T-helper 2 cell treated with Interferon-gamma antibody and Interleukin-4, amounts not matched to agents 100 ng/mL and 5 ng/mL, for 36 hours (primary cell): ENCODE measurements at regions not wholly inside any gene's neighbourhood (a gene's known extent, or its start where the extent isn't known, plus 50 kb on each side); places are given as distances from the start of the nearest gene placed in this dataset.

Experiments used
- intact Hi-C: fragments of 100-400 bp; cut with micrococcal nuclease; formaldehyde crosslinking; loops from one replicate; pipeline ENCODE4 v1.15.1; 2023

DNA sequence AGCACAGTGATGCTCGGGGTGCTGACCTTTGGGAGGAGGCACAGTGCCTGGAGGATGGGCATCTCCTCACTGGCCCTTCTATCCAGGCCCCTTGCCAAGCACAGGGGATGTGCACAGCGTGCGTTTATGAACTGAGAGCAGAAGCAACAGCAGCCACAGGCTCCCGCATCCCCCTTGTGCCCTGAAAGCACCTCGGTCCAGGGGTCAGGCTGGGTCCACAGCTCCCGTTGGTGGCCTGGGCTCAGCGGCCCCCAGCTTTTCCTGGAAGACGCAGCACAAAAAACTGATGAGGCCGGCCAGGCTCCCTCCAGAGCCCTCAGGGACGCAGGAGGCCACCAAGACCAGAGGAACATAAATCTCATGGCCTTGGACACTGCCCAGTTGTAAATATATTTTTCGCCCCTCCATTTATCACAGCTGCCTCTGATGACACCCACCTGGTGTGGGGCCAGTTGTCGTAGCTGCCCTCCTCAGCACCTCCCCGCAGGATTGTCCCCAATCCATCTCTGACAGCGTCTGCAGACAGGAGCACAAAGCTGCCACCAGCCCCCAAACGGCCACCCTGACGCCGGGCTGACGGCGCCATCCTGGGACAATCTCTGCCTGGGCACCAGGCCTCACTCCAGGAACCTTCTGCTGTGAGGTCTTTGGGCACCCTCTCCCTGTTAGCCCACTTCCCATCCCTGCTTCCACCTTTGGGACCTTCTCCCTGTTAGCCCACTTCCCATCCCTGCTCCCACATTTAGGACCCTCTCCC lies 203.1 kb downstream of the BRD1 start:
- intact Hi-C loops, result no loop called here

DNA sequence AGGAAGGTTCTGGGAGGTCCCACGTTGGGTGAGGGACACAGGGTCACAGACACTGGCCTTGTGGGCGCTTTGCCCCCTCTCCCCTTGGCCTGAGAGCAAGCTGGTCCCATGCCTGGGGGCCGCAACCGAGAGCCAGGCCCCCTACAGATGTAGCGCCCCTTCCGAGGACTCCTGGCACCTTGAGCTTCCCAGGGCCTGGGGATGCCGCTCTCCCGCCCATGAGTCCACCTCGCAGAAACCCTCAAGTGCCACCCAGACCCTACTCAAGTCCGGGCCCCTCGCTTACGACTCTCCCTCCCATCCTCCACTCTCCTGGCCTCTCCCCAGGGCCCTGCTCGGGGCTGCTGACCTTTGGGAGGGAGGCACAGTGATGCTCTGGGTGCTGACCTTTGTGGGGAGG lies 204.0 kb downstream of the BRD1 start:
- intact Hi-C loops, result no loop called here

DNA sequence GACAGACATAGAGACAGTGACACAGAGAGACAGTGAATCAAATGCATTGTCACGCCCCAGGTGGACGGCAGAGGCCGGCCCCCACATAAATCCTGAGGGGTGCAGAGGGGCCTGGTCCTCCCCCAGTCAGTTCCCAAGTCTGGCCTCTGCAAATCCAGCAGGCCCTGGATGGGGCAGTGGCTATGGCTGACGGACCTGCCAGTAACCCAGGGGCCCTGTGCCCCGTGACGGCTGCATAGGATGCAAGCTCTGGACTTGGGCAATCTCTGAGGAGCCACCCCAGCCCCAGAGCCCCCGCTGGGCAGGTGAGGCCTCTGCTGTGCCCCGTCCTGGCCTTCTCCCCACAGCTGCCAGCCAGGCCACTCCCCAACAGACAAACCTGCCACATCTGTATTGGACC lies 204.5 kb downstream of the BRD1 start:
- intact Hi-C loops, result no loop called here

DNA sequence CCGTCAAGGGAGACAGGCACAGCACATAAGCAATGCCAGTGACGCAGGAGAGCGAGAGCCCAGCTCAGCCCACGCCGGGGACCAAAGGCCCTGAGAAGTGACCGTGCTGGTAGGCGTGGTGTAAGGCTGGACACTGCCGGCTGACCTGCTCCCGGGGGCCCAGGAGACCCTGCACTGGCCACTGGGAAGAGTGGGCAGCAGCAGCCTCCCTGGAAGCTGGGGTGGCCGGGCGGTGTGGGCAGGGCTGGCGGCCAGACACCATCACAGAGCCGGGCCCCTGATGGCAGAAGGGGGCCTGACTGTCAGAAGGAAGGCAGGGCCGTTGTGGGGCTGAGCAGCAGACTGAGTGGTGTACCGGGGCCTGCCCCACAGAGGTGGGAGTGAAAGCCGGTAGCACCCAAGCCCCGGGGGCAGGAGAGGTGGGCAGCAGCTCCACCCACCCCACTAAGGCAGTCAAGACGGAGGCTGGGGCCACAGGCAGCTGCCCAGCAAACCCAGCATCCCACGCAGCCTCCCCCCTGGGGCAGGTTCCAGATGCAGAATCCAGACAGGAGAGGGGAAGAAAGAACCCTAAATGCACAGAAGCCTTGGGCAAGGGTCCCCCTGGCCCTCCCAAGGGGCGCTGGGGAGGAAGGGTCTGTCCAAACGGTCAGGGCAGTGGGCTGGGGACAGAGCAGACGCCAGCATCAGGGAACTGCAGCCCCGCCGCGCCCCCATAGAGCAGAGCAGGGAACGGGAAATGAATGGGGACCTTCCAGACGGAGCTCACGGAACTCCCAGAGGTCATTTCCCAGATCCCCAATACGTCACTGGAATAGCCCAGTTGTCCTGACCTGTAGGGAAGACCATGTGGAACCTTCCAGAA lies 205.2 kb downstream of the BRD1 start:
- intact Hi-C loops, result no loop called here

DNA sequence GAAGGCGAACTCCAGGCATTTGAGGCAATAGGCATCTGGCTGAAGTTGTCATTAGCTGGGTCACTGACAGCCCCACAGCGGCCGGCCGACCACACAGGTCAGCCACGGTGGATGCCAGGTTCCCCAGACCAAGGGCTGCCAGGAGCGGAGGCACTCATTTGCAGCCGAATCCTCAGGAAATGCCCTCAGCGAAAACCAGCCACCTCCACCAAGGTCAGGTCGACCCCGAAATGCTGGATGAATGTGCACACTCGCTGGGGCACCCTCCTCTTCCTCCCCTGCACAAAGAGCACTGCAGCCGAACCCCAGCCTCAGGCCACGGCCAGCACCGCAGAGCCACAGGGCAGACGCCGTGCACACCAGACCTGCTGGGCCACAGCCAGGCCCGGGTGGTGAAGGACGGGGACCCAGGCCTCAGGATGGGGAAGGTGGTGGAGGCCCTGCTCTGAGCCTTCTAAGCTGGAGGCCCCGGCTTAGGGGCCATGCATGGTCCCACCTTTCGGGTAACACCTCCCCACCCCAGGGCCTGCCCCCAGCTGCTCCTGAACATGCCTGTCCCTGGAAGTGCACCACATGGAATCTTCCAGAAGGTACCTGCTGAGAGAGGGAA lies 206.0 kb downstream of the BRD1 start:
- intact Hi-C loops, result no loop called here

DNA sequence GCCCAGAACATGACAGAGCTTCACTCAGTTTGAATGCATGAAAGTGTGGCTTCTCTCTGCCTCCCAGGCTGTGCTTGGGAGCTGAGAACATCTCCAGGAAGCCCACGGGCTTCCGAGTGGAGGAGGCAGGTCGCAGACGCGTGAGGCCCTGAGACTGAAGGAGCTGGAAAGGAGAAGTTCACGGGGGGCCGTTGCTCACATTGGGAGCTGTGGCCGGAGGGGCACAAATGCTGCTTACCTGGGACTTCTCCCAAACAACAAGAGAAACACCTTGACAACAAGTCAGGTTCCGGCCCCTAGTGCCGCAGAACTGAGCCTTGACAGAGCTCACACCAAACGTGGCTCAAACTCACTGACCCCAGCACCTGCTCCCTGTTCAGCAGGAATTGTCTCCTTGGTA lies 207.0 kb downstream of the BRD1 start:
- intact Hi-C loops, result no loop called here

DNA sequence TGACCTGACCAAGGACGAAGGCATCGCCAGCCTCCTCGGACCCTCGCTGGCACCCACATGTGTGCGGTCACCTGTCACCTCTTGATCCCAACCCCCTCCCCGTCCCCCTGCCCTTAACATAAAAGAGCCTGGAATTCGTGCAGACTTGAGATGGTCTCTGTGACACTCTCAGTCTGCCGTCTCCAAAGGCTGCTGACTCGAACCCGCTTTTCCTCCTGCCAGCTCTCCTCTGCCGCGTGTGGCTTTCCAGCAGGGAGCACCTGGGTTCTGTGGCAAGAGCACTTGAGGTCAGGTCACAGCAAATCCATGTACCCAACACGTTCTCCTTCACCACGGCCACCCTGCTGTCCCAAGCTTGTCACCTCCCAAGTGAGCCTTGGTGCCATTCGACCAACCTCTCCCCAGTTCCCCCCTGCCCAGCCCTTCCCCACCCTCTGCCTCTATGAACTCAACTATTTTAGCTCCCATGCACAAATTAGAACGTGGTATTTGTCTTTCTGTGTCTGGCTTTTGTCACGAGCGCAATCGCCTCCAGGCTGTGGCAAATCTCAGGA lies 207.6 kb downstream of the BRD1 start:
- intact Hi-C loops, result no loop called here

DNA sequence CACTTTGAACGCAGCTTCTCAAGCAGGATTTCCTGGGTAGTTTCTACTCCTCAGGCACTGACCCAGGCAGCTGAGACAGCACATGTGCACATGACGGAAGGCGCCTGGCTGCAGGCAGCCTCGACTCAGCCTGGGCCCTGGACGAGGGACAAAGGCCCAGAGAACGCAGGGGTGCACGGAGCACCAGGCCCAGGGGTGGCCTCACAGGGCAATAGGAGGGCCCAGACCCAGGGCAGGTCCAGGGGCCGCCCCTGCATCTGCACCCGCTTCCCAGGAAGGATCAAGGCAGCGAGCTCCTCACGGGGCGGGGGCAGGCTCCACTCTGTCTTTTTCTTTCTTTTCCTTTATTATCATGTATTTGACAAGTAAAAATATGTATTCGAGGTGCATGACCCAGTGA lies 208.4 kb downstream of the BRD1 start:
- intact Hi-C loops, result no loop called here

DNA sequence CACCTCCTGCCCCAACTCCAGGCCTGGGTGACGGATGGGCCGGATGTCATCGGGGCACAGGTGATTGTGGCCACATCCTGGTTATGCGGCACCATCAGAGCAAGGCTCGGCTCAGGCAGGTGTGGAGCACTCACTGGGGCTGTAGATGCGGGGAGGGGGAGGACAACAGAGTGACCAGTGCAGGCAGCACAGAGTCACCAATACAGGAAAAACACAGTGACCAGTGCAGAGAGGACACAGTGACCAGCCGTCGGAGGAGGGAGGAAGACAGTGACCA lies 209.1 kb downstream of the BRD1 start:
- intact Hi-C loops, result no loop called here

DNA sequence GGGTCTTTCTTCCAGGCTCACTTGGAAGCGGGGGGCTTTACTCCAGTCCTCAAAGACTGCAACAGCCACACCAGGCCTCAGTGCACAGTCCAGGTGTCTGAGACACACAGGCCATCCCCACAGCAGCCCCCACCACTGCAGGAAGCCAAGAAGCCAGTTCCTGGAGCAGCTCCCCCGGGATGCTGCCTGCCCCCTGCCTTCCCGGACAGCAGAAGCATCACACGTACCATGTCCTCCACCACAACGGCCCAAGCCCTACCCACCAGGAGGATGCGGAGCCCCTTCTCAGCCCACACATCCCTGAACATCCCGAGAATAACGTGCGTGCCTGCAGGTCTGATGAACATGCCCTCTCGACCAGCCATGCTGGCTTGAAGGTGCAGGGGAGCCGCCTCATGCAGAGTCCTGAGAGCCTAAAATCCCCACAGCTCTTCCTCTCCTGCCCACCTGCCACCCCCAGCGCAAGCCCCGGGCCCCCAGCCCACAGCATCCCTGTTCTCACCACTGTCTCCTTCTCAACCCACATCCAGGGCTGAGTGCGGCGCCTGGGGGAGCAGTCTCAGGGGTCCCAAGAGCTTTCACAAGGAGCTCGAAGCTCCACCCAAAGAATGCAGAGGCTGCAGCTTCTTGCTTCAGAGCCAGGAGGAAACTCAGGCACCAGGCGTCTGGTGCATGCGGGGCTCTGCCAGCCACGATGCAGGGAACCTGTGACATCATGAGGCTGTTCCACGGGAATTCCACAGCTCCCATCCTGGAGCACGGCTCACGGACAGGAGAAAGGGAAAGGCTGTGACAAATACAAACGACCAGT lies 209.6 kb downstream of the BRD1 start:
- intact Hi-C loops, result no loop called here

DNA sequence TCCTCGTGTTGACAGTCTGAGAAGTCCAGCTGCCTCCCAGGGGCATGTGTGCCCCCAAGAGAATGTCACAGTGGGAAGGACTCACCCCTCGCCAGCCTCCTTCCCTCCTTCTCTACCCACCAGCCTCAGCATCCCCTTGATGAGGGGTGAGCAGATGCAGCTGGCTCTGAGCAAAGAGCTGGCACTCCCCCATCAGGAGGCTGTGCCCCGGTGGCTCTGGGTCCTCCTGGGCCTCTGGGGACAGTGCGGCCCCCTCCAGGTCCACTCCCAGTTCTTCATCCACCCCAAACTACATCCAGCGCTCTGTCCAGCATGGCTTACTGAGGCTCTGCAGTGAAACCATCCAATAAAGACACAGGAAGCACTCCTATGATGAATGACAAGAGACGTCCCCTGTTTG lies 210.4 kb downstream of the BRD1 start:
- intact Hi-C loops, result no loop called here

DNA sequence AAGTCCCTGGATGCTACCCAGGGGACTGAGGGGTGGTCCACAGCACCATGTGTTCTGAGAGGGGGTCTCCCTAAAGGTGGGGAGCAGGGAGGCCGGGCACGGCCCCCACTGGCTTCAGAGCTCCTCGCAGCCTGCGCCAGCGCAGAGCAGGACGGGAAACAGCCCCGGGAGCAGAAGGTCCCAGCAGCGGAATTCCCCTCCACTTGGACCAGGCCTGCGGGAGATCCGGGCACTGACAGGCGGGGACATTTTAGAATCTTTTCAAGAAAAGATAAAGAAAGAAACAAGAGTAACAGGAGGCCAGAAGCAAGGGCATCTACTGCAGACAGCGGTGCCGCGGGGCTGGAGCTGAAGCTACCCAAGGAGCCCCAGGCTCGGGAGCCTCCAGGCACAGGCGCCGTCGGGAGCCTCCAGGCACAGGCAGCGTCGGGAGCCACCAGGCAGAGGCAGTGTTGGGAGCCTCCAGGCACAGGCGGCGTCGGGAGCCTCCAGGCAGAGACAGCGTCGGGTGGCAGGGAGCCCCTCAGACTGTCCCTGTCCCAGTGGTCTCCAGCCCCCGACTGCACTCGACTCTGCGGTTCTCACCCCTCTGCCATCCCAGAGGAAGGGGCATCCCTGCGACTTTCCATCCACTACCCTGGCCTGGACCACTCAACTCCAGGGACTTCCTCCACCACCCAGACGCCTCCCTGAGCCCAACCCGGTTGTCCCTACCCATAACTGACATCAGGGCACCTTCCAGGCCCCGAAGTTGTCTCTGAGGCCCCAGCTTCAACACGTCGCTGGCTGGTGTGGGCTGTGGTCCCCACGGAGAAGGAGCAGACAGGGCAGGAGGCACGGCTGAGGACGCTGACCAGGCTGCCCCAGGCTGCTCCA lies 211.1 kb downstream of the BRD1 start:
- intact Hi-C loops, result no loop called here

DNA sequence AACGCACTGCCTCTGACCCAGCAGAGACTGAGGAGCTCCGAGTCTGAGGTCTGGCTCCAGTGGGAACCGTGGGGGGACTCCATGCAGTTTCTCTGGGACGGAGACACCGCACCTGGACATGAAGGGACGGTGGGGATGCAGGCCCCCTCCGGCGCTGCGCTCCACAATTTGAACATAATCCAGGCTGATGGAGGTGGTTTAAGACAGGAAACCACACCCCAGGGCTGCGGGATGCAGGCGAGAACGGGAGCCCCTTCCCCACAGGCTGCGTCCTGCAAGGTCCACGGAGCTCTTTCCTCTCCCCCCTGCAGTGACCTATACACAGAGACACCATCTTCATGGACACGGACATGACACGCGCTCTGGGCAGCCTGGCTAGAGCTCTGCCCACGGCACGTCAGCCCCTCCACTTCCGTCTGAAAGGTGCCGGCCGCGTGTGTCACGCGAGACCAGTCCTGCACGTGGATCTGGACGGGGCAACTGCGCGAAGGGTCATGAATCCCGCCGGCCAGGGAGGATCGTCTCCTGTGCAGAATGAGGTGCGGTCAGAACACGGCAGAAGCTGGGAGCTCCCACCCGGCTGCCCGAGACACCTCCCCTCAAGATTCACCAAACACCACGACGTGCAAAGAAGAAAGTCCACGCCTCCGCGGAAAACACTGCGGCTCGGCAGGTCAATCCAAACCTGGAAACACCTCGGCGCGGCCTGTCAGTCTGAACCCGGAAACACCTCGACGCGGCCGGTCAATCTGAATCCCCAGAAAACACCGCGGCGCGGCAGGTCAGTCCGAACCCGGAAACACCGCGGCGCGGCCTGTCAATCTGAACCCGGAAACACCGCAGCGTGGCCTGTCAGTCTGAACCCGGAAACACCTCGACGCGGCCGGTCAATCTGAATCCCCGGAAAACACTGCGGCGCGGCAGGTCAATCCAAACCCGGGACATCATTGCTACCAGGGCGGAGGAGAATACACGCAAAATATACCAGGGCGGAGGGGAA lies 212.4 kb downstream of the BRD1 start:
- intact Hi-C loops, result no loop called here

DNA sequence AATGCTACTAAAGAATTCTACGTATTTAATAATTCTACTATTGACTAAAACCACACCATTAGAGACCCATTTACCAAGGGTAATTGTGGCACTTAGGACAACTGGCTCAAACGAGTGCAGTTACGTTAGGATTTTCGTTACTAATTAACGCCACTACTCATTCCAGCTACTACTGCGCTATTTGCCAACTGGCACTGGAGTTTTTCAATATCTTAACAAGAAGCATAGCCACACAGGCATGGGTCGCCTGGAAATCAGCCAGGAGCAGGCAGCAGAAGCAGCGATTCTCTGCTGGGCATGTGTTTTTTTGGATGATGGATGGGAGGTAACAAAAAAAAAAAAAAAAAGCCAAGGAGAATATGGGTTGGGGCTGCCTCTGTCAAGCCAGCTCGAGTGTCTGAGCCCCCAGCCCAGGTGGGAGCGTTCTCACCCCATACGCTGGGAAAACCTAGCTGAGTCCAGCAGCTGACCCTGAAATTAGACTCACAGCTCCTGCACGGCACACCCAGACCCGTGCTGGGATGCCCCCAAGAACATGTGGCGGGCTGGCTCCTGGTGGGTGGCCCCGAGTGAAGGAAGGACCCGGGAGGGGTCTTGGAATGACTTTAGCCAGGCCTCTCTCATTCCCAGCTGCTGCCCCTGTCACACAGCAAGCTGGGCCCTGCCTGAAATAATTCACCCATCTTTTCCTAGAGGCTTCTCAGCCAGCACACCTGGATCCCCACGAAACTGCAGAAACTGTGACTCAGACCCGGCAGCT lies 214.0 kb downstream of the BRD1 start:
- intact Hi-C loops, result no loop called here

DNA sequence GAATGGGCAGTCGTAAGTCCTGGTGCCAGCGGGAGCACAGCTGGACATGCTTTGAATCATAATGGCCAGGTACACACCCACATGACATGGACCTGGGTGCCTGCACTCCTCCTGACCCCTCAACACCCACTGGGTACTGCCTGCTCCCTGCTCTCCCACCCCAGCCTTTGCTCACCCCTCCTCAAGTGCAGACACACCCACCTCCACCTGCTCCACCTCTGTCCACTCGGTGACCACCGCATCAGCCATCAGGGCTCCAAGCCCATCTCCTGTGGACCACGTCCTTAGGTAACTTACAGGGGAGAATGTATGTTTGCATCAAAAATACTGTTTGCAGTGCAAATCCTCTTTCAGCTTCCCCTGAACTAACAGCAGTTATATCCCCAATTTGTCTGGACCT lies 214.6 kb downstream of the BRD1 start:
- intact Hi-C loops, result no loop called here

DNA sequence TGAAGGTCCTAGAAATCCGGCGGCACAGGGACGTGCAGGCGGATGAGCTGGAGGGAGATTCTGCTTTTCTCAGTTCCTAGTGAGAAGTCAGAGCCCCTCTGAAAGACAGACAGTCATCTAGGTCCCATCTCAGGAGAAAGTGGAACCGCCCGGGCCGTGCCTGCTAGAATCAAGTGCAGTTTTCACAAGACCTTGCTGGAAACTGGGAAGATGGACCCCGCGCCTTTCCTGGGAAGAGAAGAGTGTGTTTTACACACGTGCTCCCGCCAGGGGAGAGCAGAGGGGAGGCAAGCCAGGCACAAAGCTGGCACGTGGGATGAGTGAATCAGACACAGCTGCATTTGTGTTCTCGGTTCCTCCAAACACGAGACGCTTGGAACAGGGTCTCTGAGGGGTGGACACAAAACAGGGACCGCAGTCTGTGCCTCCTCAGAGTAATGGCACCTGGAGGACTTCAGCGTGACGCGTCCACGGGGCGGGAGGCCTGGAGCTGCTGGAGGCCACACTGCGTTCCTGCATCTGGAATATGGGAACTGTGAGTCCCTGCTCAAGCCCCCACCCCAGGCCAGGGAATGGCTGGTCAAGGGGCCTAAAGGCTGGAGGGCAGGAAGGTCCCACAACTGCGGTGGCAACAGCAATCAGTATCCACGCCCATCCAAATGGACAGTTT lies 218.3 kb downstream of the BRD1 start:
- intact Hi-C loops, result no loop called here

DNA sequence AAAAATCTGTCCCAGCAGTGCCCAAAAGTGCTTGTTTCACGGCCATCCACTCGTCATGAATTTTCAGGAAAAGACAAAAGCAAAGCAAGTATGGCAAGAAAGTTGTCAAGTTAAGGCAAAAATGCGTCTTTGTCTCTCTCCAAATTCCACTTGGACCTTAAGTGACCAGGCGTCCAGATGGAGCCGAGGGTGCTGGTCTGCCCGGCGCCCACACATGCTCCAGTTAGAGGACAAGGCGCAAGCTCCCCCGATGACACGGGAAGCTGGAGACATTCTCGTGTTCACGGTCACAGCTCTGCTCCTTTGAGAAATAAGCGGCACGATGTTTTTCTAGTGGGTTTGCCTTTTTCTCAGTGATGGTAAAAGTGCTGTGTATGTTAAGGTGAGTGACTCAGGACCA lies 219.0 kb downstream of the BRD1 start:
- intact Hi-C loops, result no loop called here

DNA sequence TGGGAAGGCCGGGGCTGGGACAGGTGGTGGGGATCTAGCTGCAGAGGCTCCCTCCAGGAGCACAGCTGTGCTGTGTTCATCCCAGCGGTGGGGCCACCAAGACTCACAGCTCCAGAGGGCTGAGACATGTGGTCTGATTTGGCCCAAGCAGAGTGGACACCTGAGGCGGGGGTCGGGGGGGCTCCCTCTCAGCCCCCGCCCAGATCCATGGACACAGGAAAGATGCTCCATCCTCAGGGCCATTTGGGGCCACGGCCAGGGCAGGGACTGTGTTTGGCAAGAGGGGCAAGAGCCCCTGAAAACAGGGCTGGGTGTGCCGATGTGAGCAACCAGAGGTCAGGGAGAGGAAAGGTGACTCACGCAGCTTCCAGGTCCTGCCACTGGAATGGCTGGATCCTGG lies 219.4 kb downstream of the BRD1 start:
- intact Hi-C loops, result no loop called here
